K562 (cell line): ENCODE measurements at regions not wholly inside any gene's neighbourhood (a gene's known extent, or its start where the extent isn't known, plus 50 kb on each side); places are given as distances from the start of the nearest gene placed in this dataset.

Experiments used
- ATAC-seq: fragments of 200-7000 bp; cut with Tn5 transposase; 3 replicates; pipeline ENCODE4 v1.9.1; 2020; ENCODE audit warnings: moderate library complexity
- BruUV-seq: library from RNA; stranded (reverse); fragments of 400-500 nt; replicated peaks from 2 replicates; lab custom pipeline; 2021; lab: Mats Ljungman, UMichigan
- CTCF ChIA-PET: fragments of 300-600 bp; formaldehyde crosslinking; extraction: SDS; loops from one replicate; lab custom pipeline; 2021; ENCODE audit warnings: low intra/inter-chr PET ratio; lab: Yijun Ruan, JAX
- POLR2A ChIA-PET: fragments of 300-600, 350-650 bp; sonication (Branson Sonifier 250); formaldehyde crosslinking; extraction: SDS; loops from one replicate; lab custom pipeline; 2021; ENCODE audit warnings: antibody characterized with exemption, inconsistent platforms; lab: Yijun Ruan, JAX
- DNase-seq, 4 experiments: peaks; one replicate each; pipeline versions ENCODE4 v3.0.0 to v3.0.0-alpha.2; 2011 to 2018; ENCODE audit warnings: low spot score in 3 of 4, mixed read lengths in 3 of 4; ENCODE audit errors: extremely low read depth in 1 of 4
- FAIRE-seq: peaks from 2 replicates; lab custom pipeline; 2011; peaks lifted over from hg19 to GRCh38; lab: Jason Lieb, UNC
- H2AFZ ChIP-seq: 2 replicates; pipeline ENCODE4 v1.6.0; 2011; ENCODE audit warnings: low read depth, low read length, control low read depth, inconsistent platforms
- H3K27ac ChIP-seq: fragments of 200-600 bp; 3 replicates; pipeline ENCODE4 v1.8.0; 2011; ENCODE audit warnings: low read depth, mild to moderate bottlenecking, control low read depth, inconsistent platforms, low read length, moderate library complexity, mixed read lengths; ENCODE audit errors: extremely low read depth
- H3K27me3 ChIP-seq, 2 experiments: fragments of 300-600 bp in 1 of 2; 2 replicates in 1 of 2; 3 replicates in 1 of 2; pipeline versions ENCODE4 v1.6.0 to v1.8.0; 2011; ENCODE audit warnings: inconsistent platforms in 2 of 2, low read length in 2 of 2, mild to moderate bottlenecking in 1 of 2, mixed read lengths in 1 of 2, moderate library complexity in 1 of 2; ENCODE audit not compliant: control insufficient read depth in 2 of 2, insufficient read depth in 2 of 2
- H3K36me3 ChIP-seq: fragments of 300-600 bp; 3 replicates; pipeline ENCODE4 v1.8.0; 2011; ENCODE audit warnings: mild to moderate bottlenecking, low read length, inconsistent platforms; ENCODE audit not compliant: control insufficient read depth, insufficient read depth
- H3K4me1 ChIP-seq, 2 experiments: fragments of 200-600 bp in 1 of 2; replicated peaks in 1 of 2; 2 replicates in 1 of 2; 3 replicates in 1 of 2; pipeline versions ENCODE4 v1.5.1 to v1.8.0; 2011; ENCODE audit warnings: inconsistent platforms in 2 of 2, low read length in 2 of 2, mild to moderate bottlenecking in 1 of 2, mixed read lengths in 1 of 2, moderate library complexity in 1 of 2; ENCODE audit not compliant: control insufficient read depth in 2 of 2, insufficient read depth in 2 of 2
- H3K4me2 ChIP-seq: 2 replicates; pipeline ENCODE4 v1.6.1; 2011; ENCODE audit warnings: low read length, control low read depth, inconsistent platforms, mixed read lengths; ENCODE audit not compliant: insufficient read depth
- H3K4me3 ChIP-seq: fragments of 200-600 bp; sonication (generic), shearing (Covaris generic); 2 replicates; pipeline ENCODE4 v1.5.1; 2016; ENCODE audit warnings: control low read depth, inconsistent platforms
- H3K79me2 ChIP-seq: fragments of 200-600 bp; 3 replicates; pipeline ENCODE4 v1.8.0; 2011; ENCODE audit warnings: low read length, inconsistent platforms; ENCODE audit not compliant: control insufficient read depth, insufficient read depth
- H3K9ac ChIP-seq, 2 experiments: 2 replicates each; pipeline versions ENCODE4 v1.6.0 to v1.6.1; 2011; ENCODE audit warnings: low read depth in 2 of 2, low read length in 2 of 2, control low read depth in 1 of 2, inconsistent platforms in 1 of 2, mild to moderate bottlenecking in 1 of 2, mixed read lengths in 1 of 2; ENCODE audit not compliant: insufficient read depth in 1 of 2
- H3K9me1 ChIP-seq: one replicate; pipeline ENCODE4 v1.6.0; 2011; ENCODE audit warnings: inconsistent platforms, mild to moderate bottlenecking, low read length, moderate library complexity; ENCODE audit not compliant: control insufficient read depth, insufficient read depth
- H3K9me3 ChIP-seq: replicated peaks from 2 replicates; pipeline ENCODE4 v1.5.1; 2011; ENCODE audit warnings: low read depth, low read length, inconsistent platforms; ENCODE audit not compliant: control insufficient read depth, insufficient read depth
- H4K20me1 ChIP-seq: replicated peaks from 2 replicates; pipeline ENCODE4 v1.6.1; 2011; ENCODE audit warnings: low read length, inconsistent platforms, mixed read lengths; ENCODE audit not compliant: control insufficient read depth, insufficient read depth
- BRF1 ChIP-seq: IDR thresholded peaks from 3 replicates; pipeline ENCODE4 v1.6.1; 2011; ENCODE audit warnings: borderline replicate concordance, mild to moderate bottlenecking; ENCODE audit not compliant: insufficient read length; ENCODE audit errors: extremely low read depth
- KLF10 ChIP-seq: fragments of 250-450 bp; sonication (Bioruptor Pico); IDR thresholded peaks from 2 replicates; pipeline ENCODE4 v1.6.1; 2021; ENCODE audit warnings: matching md5 sums
- KLF16 ChIP-seq: IDR thresholded peaks from 2 replicates; pipeline ENCODE4 v1.6.1; 2016; ENCODE audit warnings: antibody characterized with exemption
- RREB1 ChIP-seq: fragments of 250-450 bp; sonication (Bioruptor Pico); IDR thresholded peaks from 2 replicates; pipeline ENCODE4 v1.4.0; 2020
- TCF7 ChIP-seq: sonication (generic); IDR thresholded peaks from 2 replicates; pipeline ENCODE4 v1.6.1; 2016; ENCODE audit warnings: antibody characterized with exemption, borderline replicate concordance
- XRCC3 ChIP-seq: fragments of 450-650 bp; IDR thresholded peaks from 2 replicates; pipeline ENCODE4 v1.6.1; 2017; ENCODE audit warnings: mild to moderate bottlenecking, moderate library complexity
- ZNF384 ChIP-seq: IDR thresholded peaks from 2 replicates; pipeline ENCODE4 v1.6.1; 2012; ENCODE audit warnings: low read depth, low read length, improper control_type of control experiment
- ZNF444 ChIP-seq: fragments of 250-450 bp; sonication (Bioruptor Pico); IDR thresholded peaks from 2 replicates; pipeline ENCODE4 v1.4.0; 2020; ENCODE audit warnings: mild to moderate bottlenecking, moderate library complexity
- ZNF449 ChIP-seq: fragments of 250-450 bp; sonication (Bioruptor Pico); IDR thresholded peaks from 2 replicates; pipeline ENCODE4 v1.8.0; 2022; ENCODE audit warnings: moderate library complexity, mild to moderate bottlenecking, inconsistent platforms
- WGBS: fragments of 100-300 bp; shearing (Covaris generic); methylation state at CpG from one replicate; pipeline ENCODE4 v1.1.6; 2016; ENCODE audit warnings: low coverage, mixed read lengths; ENCODE audit not compliant: insufficient coverage; ENCODE audit errors: missing lambda C conversion rate; 5-methylcytosine and 5-hydroxymethylcytosine counted together
- in situ Hi-C: fragments of 300-500 bp; cut with MboI; formaldehyde crosslinking; loops from 4 replicates; pipeline ENCODE4 v1.15.0; 2018; ENCODE audit warnings: inconsistent platforms, mixed read lengths
- intact Hi-C: fragments of 100-400 bp; cut with micrococcal nuclease; formaldehyde crosslinking; loops from 2 replicates; pipeline ENCODE4 v1.14.2; 2022

- in situ Hi-C loops, result no loop called here
- Histone ChIP-seq H3K79me2 (no peaks in the 10 kb centered on the region), H2AFZ (no peak overlapping the region), H3K4me3 (no peak overlapping the region), H4K20me1 (no peaks in the 10 kb centered on the region), H3K27ac (no peak overlapping the region), H3K27me3 (no peaks in the 10 kb centered on the region), H3K4me1 (no peaks in the 10 kb centered on the region), H3K9ac (no peak overlapping the region), H3K9me3 (0 out of 2 replicates have a peak, but pooled peaks cover 2% of the 10 kb centered on the region), H3K4me2 (no peak overlapping the region), H3K36me3 (no peaks in the 10 kb centered on the region), H3K9me1 (no peaks in the 10 kb centered on the region)
- ATAC-seq, result no peak
- no TSS peak for BruUV-seq
- no peak for FAIRE-seq
- ChIA-PET CTCF (no interaction called here), POLR2A (no interaction called here)
- WGBS, result 0% methylated on average over 3 of the region's 3 CpGs
- DNase-seq, result no peak
- intact Hi-C loops, result no loop called here
- TF ChIP-seq ZNF444 (CRISPR knock-in tag) (no peak), ZNF384 (no peak), BRF1 (no peak), XRCC3 (no peak)
Observed at GRCh38 chr1:98253145-98253544, 332.3 kb upstream of the DPYD start.

GRCh38 chr1:98251497-98251896, 330.7 kb upstream of the DPYD start:
- no peak for FAIRE-seq
- H3K9ac ChIP-seq, result no peak overlapping the region
- no peaks in the 10 kb centered on the region for H3K9me1 ChIP-seq
- intact Hi-C loops (no loop called here), in situ Hi-C loops (no loop called here)
- no peaks in the 10 kb centered on the region; the same call in 1 of the 2 replicates for H3K9me3 ChIP-seq
- DNase-seq, result no peak
- no peaks in the 10 kb centered on the region for H3K27me3 ChIP-seq
- no peak for ATAC-seq
- no peaks in the 10 kb centered on the region for H3K36me3 ChIP-seq
- no TSS peak for BruUV-seq
- H3K79me2 ChIP-seq, result no peaks in the 10 kb centered on the region
- no peak overlapping the region for H3K4me2 ChIP-seq
- H2AFZ ChIP-seq, result no peak overlapping the region
- ChIA-PET POLR2A (no interaction called here), CTCF (no interaction called here)
- 0% methylated on average over 2 of the region's 2 CpGs for WGBS
- no peaks in the 10 kb centered on the region for H3K4me1 ChIP-seq
- H3K4me3 ChIP-seq, result no peak overlapping the region
- H3K27ac ChIP-seq, result no peak overlapping the region
- H4K20me1 ChIP-seq, result no peaks in the 10 kb centered on the region
- TF ChIP-seq ZNF449 (no peak), KLF16 (no peak), TCF7 (no peak), RREB1 (CRISPR knock-in tag) (no peak), KLF10 (CRISPR knock-in tag) (no peak)
